GM21717 (cell line): ENCODE measurements at regions not wholly inside any gene's neighbourhood (a gene's known extent, or its start where the extent isn't known, plus 50 kb on each side); places are given as distances from the start of the nearest gene placed in this dataset.
A peak's percentile ranks its signal among the peaks of the same experiment; 100 is the strongest.

ENCODE experiments used
- ATAC-seq: cut with Tn5 transposase; IDR thresholded peaks from one replicate; pipeline ENCODE4 v1.9.1; 2021; ENCODE audit warnings: mild to moderate bottlenecking, moderate library complexity; ENCODE audit not compliant: unreplicated experiment

- no peak for ATAC-seq
These were observed 1142.4 kb downstream of the SLITRK1 start for GRCh38 chr13:82739881-82740280.

DNA sequence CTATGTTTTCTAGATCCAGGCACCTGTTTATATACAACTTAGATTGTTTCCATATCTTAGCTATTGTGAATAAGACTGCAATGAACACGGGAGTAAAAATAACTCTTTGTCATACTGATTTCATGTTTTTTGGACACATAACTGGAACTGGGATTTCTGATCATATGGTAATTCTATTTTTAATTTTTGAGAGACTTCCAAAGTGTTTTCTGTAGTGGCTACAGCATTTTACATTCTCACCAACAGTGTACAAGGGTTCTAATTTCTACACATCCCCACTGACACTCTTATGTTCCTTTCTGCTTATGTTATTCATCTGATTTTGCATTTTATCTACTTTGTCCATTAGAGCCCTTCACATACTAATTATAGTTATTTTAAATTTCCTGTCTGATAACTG lies 1152.9 kb downstream of the SLITRK1 start:
- ATAC-seq, result no peak

GRCh38 chr13:82720986-82721385 lies 1161.3 kb downstream of the SLITRK1 start:
- no peak for ATAC-seq

- ATAC-seq, result no peak
These were observed 1162.3 kb downstream of the SLITRK1 start for GRCh38 chr13:82719987-82720386.

DNA sequence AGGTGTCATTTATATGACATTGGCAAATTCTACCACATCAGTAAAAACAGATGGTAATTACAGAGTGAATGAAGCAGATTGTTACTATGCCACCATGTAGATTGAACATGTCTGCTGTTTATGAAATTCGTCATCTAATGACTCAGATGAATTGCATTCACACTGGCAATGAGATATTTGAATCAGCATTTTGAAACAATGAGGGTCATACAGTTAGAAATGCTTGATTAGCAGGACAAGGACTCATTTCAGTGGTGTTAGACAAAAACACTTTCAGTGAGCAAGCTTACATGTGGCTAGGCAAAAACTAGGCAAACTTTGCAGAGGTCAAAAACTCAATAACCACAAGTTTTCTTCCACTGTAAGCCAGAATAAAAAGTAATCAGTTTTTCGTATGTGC lies 1165.0 kb downstream of the SLITRK1 start:
- no peak for ATAC-seq

DNA sequence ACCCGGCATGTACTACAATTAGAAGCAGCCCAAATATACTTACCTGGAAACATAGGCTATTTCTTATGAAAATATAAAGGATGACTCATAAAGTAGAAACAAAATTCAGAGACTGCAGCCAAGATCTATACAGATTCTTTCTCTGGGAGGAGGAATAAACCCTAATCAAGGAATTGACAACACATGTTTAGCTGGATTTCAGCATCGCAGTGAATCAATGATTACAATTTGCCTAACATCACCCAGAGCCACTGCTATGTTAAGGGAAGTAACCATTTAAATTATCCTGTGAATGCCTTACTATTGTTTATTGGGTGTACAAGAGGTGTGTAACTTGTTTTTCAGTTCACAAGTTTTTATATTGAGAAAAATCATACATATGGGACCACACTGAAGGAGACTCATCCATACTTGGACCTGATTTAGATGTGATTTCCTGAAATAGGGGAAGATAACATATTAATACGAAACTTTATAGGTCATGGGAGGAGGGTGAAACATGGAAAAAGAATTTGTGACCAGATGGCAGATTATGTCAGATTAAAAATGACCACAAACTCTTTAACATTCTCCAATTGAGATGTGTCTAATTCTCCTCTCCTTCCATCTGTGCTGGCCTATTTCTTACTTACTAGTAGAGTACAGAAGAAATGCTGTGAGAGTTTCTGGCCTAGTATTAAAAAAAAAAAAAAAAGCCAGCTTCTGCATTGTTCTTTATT lies 1168.4 kb downstream of the SLITRK1 start:
- ATAC-seq, result no peak

GRCh38 chr13:82702513-82702912 lies 1179.8 kb downstream of the SLITRK1 start:
- no peak for ATAC-seq

- no peak for ATAC-seq
These were observed 1181.3 kb downstream of the SLITRK1 start for GRCh38 chr13:82701020-82701419.

DNA sequence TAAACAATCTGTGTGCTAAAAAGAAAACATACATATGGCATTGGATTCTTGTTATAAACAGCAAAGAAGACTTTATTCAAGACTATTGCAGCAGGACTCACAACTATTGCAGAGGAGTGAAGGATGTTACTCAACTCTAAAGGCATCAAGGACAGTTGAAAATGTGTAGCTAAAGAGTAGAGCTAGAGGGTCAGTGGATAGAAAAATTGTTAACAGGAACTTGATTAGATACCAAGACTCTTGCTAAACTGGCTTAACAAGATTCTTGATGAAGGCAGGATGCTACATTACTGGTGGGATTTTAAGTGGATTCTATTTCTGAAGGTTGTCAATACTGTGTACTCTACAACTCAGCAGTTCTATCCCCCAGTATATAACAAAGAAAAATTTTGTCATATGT lies 1183.3 kb downstream of the SLITRK1 start:
- ATAC-seq, result no peak

GRCh38 chr13:82698383-82698782 lies 1183.9 kb downstream of the SLITRK1 start:
- no peak for ATAC-seq

GRCh38 chr13:82693607-82694006 lies 1188.7 kb downstream of the SLITRK1 start:
- ATAC-seq, result no peak

GRCh38 chr13:82688400-82688994 lies 1193.8 kb downstream of the SLITRK1 start:
- ATAC-seq, result peak; percentile 99

DNA sequence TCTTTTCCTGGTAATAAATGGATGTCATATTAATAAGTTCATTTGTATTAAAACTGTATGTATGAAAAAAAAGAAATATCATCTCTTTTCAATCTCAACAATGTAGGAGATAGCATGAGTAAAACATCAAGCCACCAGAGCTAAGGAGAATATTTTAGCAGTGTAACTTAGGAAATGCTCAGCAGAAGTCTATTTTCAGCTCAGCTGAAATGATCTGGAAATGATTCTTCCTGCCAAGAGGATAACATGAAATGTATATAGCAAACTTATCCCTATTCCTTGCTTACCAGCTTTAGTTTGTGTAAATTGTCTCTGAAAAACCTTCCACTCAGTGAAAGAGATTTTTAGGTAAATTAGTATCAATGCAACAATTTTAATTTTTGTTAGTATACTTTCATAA lies 1194.4 kb downstream of the SLITRK1 start:
- no peak for ATAC-seq

DNA sequence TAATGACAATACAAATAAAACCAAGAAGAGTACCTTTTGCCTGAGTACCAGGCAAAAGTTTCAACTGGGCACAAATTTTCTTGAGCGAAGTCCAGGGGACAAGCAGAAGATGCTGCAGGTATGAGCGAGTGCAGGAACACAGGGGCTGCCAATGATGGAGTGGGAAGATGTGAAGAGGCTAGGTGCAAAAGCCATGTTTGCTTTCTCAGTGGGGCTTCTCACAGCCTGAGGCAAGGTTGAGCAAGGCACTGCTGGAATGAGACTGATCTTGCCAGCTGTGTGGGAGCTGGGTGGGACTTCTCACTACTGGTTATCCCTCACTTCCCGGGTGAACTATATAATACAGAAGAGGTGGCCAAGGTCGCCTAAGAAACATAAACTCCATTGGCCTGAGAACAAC lies 1200.7 kb downstream of the SLITRK1 start:
- no peak for ATAC-seq

DNA sequence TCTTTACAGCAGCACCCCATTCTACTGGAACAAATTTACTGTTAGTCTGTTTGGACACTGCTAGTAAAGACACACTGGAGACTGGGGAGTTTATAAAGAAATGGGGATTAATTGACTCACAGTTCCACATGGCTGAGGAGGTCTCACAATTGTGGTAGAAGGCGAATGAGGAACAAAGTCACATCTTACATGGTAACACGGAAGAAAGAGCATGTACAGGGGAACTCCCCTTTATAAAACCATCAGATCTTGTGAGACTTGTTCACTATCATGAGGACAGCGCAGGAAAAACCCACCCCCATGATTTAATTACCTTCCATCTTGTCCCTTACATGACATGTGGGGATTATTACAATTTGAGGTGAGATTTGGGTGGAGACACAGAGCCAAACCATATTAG lies 1204.2 kb downstream of the SLITRK1 start:
- ATAC-seq, result no peak

- no peak for ATAC-seq
These were observed 1207.2 kb downstream of the SLITRK1 start for GRCh38 chr13:82675024-82675423.

GRCh38 chr13:82674546-82674945 lies 1207.7 kb downstream of the SLITRK1 start:
- no peak for ATAC-seq

DNA sequence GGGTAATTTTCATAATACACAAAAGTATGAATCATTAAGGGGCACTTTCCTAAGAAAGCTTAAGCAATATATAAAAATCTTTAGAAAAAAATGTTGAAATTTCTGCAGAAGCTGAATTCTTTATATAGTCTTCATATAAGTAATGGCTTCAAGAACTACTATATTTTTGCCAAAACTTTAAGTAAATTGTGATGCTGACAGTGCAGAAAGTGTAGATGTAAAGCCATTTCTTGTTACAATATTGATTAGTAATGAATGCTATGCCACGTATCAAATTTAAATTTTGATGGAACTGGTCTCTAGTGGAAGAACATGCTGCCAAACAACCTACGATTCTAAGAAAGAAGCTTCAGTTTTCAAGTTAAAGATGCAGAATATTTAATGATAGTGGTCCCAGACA lies 1210.0 kb downstream of the SLITRK1 start:
- no peak for ATAC-seq

GRCh38 chr13:82664183-82664582 lies 1218.1 kb downstream of the SLITRK1 start:
- ATAC-seq, result no peak

DNA sequence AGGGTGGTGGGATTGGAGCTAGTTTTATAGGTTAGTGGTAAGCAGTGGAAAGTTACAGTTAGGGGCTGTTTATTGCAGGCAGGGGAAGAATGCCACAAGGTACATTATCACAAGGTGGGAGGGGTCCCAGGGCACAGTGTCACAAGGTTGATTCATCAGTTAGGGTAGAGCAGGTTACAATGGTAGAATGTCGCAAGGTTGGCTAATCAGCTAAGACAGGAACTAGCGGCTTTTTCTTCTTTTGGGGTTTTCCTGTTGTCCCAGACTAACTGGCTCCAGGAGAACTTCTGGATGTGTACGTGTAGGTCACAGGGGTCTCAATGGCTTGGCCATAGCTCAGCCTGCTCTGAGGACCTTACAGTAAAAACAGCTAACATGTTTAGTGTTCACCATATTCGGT lies 1221.1 kb downstream of the SLITRK1 start:
- ATAC-seq, result no peak

DNA sequence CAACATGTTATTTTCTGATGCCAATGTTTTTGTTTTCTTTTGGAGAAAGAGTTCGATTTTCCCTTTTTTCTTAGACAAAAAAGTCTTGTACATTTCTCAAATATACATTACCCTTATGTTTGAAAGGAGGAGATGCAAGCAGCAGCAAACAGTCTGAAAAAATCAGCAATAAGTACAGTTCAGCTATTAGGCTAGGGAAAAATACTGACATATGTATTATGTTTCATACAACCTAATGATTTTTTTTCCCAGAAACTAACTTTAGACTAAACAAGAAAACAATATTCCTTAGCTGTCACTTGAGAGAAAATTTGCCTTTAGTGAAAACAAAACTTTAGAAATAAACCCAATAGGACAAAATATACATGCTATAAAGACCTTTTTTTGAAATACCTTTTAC lies 1223.5 kb downstream of the SLITRK1 start:
- ATAC-seq, result no peak

GRCh38 chr13:82657471-82657870 lies 1224.8 kb downstream of the SLITRK1 start:
- ATAC-seq, result no peak
